ENCODE measurements at regions not wholly inside any gene's neighbourhood (a gene's known extent, or its start where the extent isn't known, plus 50 kb on each side); places are given as distances from the start of the nearest gene placed in this dataset.

- H3K4me3 ChIP-seq (replicated peaks in 1 of 2; ENCODE audit: low read depth in 1 of 2, low read length in 2 of 2) = no peak overlapping the region
- ChIA-PET CTCF (no interaction called here), POLR2A (no interaction called here), RAD21 (ENCODE audit: low non-redundant PET in 1 of 2, low total read pairs in 2 of 2, uncharacterized antibody in 2 of 2, unreplicated experiment in 2 of 2) (no interaction called here)
- H3K79me2 ChIP-seq (ENCODE audit: insufficient read depth, low read length) = no peaks in the 10 kb centered on the region
- H4K20me1 ChIP-seq (ENCODE audit: insufficient read depth) = no peaks in the 10 kb centered on the region
- DNase-seq (ENCODE audit: low read depth, low spot score) (no peak), ATAC-seq (no peak)
- TF ChIP-seq SP1 (IDR thresholded peaks at IDR 0.05; ENCODE audit: low read depth) (no peak), SIN3A (IDR thresholded peaks at IDR 0.05; ENCODE audit: low read depth) (no peak), CBX3 (IDR thresholded peaks at IDR 0.05; ENCODE audit: low read depth) (no peak), ZFX (IDR thresholded peaks at IDR 0.05) (no peak), EGR1 (IDR thresholded peaks at IDR 0.05; ENCODE audit: low read depth) (no peak), REST (IDR thresholded peaks at IDR 0.05; ENCODE audit: low read depth) (no peak), RAD21 (IDR thresholded peaks at IDR 0.05; ENCODE audit: low read depth) (no peak), JUND (IDR thresholded peaks at IDR 0.05) (no peak), EZH2 (IDR thresholded peaks at IDR 0.05) (no peak), EZH2phosphoT487 (IDR thresholded peaks at IDR 0.05; ENCODE audit: borderline replicate concordance) (no peak), MAX (IDR thresholded peaks at IDR 0.05) (no peak), ZNF274 (IDR thresholded peaks at IDR 0.05; ENCODE audit: low read depth, low read length) (no peak), TCF7L2 (IDR thresholded peaks at IDR 0.05; ENCODE audit: borderline replicate concordance, extremely low read depth, insufficient read depth, insufficient read length) (no peak), CTCF (IDR thresholded peaks at IDR 0.05 in 2 of 3, conservative IDR thresholded peaks at IDR 0.05 in 1 of 3; ENCODE audit: borderline replicate concordance in 1 of 3, insufficient read depth in 1 of 3, low read depth in 2 of 3, low read length in 2 of 3) (no peak), SRF (IDR thresholded peaks at IDR 0.05; ENCODE audit: low read depth) (no peak), POLR2AphosphoS5 (IDR thresholded peaks at IDR 0.05; ENCODE audit: low read depth, low read length) (no peak), YY1 (IDR thresholded peaks at IDR 0.05; ENCODE audit: extremely low read depth, insufficient replicate concordance, low read depth, low read length) (no peak)
- BruUV-seq (replicated peaks) = no TSS peak
- H3K9ac ChIP-seq (ENCODE audit: low read length) = no peak overlapping the region
- H3K4me1 ChIP-seq (ENCODE audit: control insufficient read depth in 1 of 2, insufficient read depth in 2 of 2, low read length in 2 of 2) = no peaks in the 10 kb centered on the region
- intact Hi-C loops (cut with micrococcal nuclease) = no loop called here
- H3K27ac ChIP-seq (ENCODE audit: low read depth, low read length) = no peak overlapping the region
- H3K36me3 ChIP-seq (ENCODE audit: control insufficient read depth in 1 of 2, insufficient read depth in 2 of 2, low read length in 2 of 2) = no peaks in the 10 kb centered on the region
- no peaks in the 10 kb centered on the region for H3K9me3 ChIP-seq (ENCODE audit: control insufficient read depth in 1 of 2, insufficient read depth in 1 of 2, low read depth in 1 of 2, low read length in 2 of 2)
- no peaks in the 10 kb centered on the region for H3K9me2 ChIP-seq (ENCODE audit: insufficient read depth)
- H3K4me2 ChIP-seq (ENCODE audit: low read length) = no peak overlapping the region
- no peaks in the 10 kb centered on the region for H3K27me3 ChIP-seq (ENCODE audit: insufficient read depth, low read length)
- no peak overlapping the region for H2AFZ ChIP-seq (ENCODE audit: low read depth, low read length, poor library complexity, severe bottlenecking)
Observed at GRCh38 chr7:84394219-84394618, 199.6 kb upstream of the SEMA3A start.

Data from HCT116 (cell line).